Activated CD8-positive, alpha-beta memory T cell treated with anti-CD3 and anti-CD28 coated beads for 48 hours (primary cell): ENCODE measurements at regions not wholly inside any gene's neighbourhood (a gene's known extent, or its start where the extent isn't known, plus 50 kb on each side); places are given as distances from the start of the nearest gene placed in this dataset.

Source experiments
- DNase-seq, 3 experiments: peaks; one replicate each; pipeline ENCODE4 v3.0.0-alpha.2; 2020; ENCODE audit warnings: low read depth in 2 of 3, low spot score in 2 of 3

- DNase-seq: no peak
Measured at GRCh38 chr2:203812294-203813221, 55.0 kb upstream of the CTLA4 start.

- DNase-seq: no peak
Measured at GRCh38 chr2:203813684-203814083, 53.9 kb upstream of the CTLA4 start.

DNA sequence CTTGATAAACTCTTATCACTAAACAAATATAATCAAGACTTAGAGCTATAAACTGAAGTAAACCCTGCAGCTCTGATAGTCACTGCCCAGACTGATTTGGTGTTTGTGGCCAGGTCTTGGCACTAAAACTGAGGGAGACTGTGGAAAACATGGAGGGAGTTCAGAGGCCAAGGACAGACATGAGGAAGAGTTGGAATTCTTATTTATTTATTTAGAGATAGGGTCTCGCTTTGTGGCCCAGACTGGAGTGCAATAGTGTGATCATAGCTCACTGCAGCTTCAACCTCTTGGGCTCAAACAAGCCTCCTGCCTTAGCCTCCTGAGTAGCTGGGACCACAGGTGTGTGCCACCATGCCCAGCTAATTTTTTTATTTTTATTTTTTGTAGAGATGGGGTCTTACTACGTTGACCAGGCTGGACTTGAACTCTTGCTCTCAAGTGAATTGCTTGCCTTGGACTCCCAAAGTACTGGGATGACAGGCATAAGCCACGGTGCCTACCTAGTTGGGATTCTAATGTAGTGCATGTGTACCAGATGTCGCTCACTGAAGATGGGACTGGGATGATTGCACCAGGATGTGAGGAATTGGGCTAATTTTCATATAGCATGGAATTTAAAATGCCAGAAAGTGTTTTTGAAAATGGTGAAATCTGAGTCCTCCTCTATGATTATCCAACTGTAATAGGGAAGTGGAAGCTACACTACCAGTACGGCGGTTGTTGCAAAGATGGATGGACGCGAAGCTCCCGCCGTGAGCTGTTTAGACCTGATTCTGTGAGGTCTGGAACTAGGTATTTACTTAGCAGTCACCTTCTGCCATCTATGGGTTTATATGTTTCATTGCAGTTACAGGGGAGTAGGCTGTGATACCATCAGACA is 52.7 kb upstream of the CTLA4 start:
- DNase-seq: no peak

DNA sequence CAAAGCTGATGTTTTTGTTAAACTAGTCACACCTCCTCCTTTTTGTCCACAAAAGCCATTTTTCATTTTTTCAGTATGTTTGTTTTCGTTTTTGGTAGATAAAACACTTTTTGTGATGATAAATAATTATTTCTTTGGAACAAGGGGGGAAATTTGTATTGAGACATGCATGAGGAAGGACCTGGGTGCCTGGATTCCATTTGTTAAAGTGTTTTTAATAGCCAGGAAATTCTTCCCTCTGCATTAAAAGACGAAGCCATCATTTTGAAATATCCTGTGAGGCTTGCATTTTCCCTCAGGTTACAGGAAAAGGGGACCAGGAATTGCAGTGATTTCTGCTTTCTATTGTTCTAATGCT is 52.1 kb upstream of the CTLA4 start:
- DNase-seq: no peak

- no peak for DNase-seq
Measured at GRCh38 chr2:203817147-203817546, 50.4 kb upstream of the CTLA4 start.
